ENCODE measurements at regions not wholly inside any gene's neighbourhood (a gene's known extent, or its start where the extent isn't known, plus 50 kb on each side); places are given as distances from the start of the nearest gene placed in this dataset.

GRCh38 chr9:29126783-29127182 lies 1553.5 kb upstream of the C9orf72 start:
- no peak overlapping the region for H3K4me3 ChIP-seq (replicated peaks; ENCODE audit: low read depth, low read length)
- DNase-seq (ENCODE audit: low read depth): no peak
- TF ChIP-seq CTCF (IDR thresholded peaks at IDR 0.05; ENCODE audit: low read length, missing control alignments): no peak

GRCh38 chr9:29129763-29130162 lies 1556.5 kb upstream of the C9orf72 start:
- no peak for DNase-seq (ENCODE audit: low read depth)
- TF ChIP-seq CTCF (IDR thresholded peaks at IDR 0.05; ENCODE audit: low read length, missing control alignments): no peak
- no peak overlapping the region for H3K4me3 ChIP-seq (replicated peaks; ENCODE audit: low read depth, low read length)

- TF ChIP-seq CTCF (IDR thresholded peaks at IDR 0.05; ENCODE audit: low read length, missing control alignments): no peak
- DNase-seq (ENCODE audit: low read depth): peak; percentile 3
- H3K4me3 ChIP-seq (replicated peaks; ENCODE audit: low read depth, low read length): no peak overlapping the region
Observed at GRCh38 chr9:29144476-29144875, 1571.2 kb upstream of the C9orf72 start.

GRCh38 chr9:29150606-29151005 lies 1577.3 kb upstream of the C9orf72 start:
- no peak for TF ChIP-seq CTCF (IDR thresholded peaks at IDR 0.05; ENCODE audit: low read length, missing control alignments)
- no peak overlapping the region for H3K4me3 ChIP-seq (replicated peaks; ENCODE audit: low read depth, low read length)
- peak; percentile 55 for DNase-seq (ENCODE audit: low read depth)

GRCh38 chr9:29160763-29161353 lies 1587.6 kb upstream of the C9orf72 start:
- no peak overlapping the region for H3K4me3 ChIP-seq (replicated peaks; ENCODE audit: low read depth, low read length)
- TF ChIP-seq CTCF (IDR thresholded peaks at IDR 0.05; ENCODE audit: low read length, missing control alignments): no peak
- DNase-seq (ENCODE audit: low read depth): no peak

- DNase-seq (ENCODE audit: low read depth): no peak
- H3K4me3 ChIP-seq (replicated peaks; ENCODE audit: low read depth, low read length): no peak overlapping the region
- TF ChIP-seq CTCF (IDR thresholded peaks at IDR 0.05; ENCODE audit: low read length, missing control alignments): no peak
Observed at GRCh38 chr9:29174136-29174535, 1600.9 kb upstream of the C9orf72 start.

GRCh38 chr9:29176231-29176630 lies 1603.0 kb upstream of the C9orf72 start:
- no peak for TF ChIP-seq CTCF (IDR thresholded peaks at IDR 0.05; ENCODE audit: low read length, missing control alignments)
- no peak for DNase-seq (ENCODE audit: low read depth)
- no peak overlapping the region for H3K4me3 ChIP-seq (replicated peaks; ENCODE audit: low read depth, low read length)

All from fibroblast of pulmonary artery (primary cell).